Left lobe of liver (tissue), 2 donors: ENCODE measurements at regions not wholly inside any gene's neighbourhood (a gene's known extent, or its start where the extent isn't known, plus 50 kb on each side); places are given as distances from the start of the nearest gene placed in this dataset.
A peak's percentile ranks its signal among the peaks of the same experiment; 100 is the strongest.

ENCODE experiments used
- ATAC-seq: fragments of 200-7000 bp; cut with Tn5 transposase; one replicate; pipeline ENCODE4 v1.9.1; 2020; ENCODE audit warnings: mild to moderate bottlenecking, moderate library complexity
- DNase-seq: peaks from one replicate; pipeline ENCODE4 v3.0.0-alpha.2; 2020; ENCODE audit warnings: low spot score
- donor health status: DM: no; HTN: no; CAD: no; lungs with moderate emphysema.
- donor health status: DM: no; HTN: yes; CAD: no.

- ATAC-seq: no peak
- DNase-seq: no peak
Observed at GRCh38 chr14:39946807-39947206, 514.6 kb upstream of the FBXO33 start.

- ATAC-seq (no peak), DNase-seq (no peak)
Observed at GRCh38 chr14:39939023-39939422, 506.8 kb upstream of the FBXO33 start.

DNA sequence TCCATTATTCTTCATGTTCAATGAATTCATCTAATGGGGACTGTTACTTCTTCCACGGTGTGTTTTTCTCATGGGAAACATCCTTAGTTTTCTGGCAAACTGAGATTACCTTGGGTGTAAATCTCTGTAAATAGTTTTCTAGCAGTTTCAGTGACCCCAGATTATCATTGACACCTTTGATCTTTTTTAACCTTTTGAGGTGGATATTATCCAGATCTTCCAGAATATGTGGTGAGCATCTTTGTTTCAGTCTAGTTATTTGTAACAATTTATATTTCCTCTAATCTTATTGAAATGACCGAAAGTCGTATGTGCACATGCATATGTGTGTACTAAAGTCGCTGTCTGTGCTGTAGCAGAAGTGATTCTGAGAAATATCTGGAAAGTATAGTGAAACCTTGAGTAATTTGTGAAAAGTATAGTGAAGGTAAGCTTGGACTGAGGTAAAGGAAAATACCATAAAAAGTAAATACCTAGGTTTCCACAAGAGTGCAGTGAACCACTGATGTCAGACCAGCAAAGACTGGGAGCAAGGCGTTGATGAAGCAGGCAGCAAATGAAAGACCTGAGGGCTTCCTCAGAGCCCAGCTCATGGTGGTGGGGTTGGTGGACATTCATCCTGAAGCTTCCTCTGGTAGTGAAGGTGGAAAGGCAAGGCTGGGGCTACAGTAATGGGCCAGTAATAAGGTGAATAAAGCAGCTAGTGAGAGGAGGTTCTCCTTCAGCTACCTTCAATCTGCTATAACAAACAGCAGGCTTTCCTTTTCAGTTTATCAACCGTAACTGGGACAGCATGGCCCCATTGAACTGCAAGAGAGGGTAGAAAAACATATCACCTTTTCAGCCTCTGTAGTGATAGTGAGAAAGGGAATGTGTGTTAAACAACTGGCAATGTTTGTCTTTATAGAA is 480.2 kb upstream of the FBXO33 start:
- no peak for ATAC-seq
- no peak for DNase-seq

DNA sequence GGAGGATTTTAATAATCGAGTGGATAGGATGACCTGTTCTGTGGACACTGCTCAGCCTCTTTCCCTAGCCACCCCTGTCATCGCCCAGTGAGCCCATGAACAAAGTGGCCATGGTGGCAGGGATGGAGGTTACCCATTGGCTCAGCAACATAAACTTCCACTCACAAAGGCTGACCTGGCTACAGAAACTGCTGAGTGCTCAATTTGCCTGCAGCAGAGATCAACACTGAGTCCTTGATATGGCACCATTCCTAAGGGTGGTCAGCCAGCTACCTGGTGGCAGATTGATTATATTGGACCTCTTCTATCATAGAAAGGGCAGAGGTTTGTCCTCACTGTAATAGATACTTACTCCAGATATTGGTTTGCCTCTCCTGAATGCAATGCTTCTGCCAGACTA is 465.4 kb upstream of the FBXO33 start:
- ATAC-seq: no peak
- no peak for DNase-seq

- DNase-seq (no peak), ATAC-seq (no peak)
Observed at GRCh38 chr14:39890026-39890425, 457.8 kb upstream of the FBXO33 start.

- DNase-seq (no peak), ATAC-seq (no peak)
Observed at GRCh38 chr14:39884091-39884490, 451.9 kb upstream of the FBXO33 start.

GRCh38 chr14:39880965-39881364 is 448.7 kb upstream of the FBXO33 start:
- ATAC-seq (peak; percentile 46), DNase-seq (no peak)

GRCh38 chr14:39880106-39880695 is 448.0 kb upstream of the FBXO33 start:
- ATAC-seq (no peak), DNase-seq (no peak)

GRCh38 chr14:39877577-39878190 is 445.5 kb upstream of the FBXO33 start:
- no peak for DNase-seq
- no peak for ATAC-seq

- DNase-seq (no peak), ATAC-seq (no peak)
Observed at GRCh38 chr14:39876916-39877315, 444.7 kb upstream of the FBXO33 start.

DNA sequence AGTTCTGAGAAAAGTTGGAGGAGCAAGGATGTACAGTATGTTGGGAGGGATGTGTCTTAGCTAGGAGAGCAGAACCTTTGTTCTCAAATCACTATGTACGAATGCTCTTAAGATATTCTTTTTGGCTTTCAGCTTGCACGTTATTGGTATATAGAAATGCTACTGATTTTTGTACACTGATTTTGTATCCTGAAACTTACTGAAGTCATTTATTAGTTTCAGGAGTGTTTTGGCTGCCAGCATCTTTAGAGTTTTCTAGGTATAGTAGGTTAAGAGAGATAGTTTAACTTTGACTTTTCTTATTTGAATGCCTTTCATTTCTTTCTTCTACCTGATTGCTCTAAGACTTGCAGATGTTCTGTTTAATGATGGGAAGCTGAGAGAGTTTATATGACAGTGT is 442.8 kb upstream of the FBXO33 start:
- ATAC-seq: no peak
- DNase-seq: no peak

- DNase-seq (no peak), ATAC-seq (no peak)
Observed at GRCh38 chr14:39873791-39874190, 441.6 kb upstream of the FBXO33 start.

- no peak for DNase-seq
- ATAC-seq: no peak
Observed at GRCh38 chr14:39868949-39869348, 436.7 kb upstream of the FBXO33 start.

DNA sequence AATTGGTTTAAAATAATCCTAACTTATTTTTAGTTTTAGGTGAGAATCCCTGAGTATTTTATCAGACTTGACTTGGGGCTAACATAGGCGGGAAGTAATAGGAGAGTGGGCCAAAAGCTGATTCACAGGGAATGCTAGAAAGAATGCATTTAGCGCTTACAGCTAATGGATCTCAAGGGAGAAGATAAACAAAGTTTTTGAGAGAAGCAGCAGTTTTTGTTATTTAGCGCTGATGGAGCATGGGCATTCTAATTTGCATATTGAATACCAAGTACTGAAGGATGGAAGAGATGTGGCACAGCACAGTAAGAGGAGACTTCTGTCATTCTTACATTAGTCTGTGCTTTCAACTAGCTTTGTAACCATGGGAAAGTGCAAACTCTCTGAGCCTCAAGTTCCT is 436.0 kb upstream of the FBXO33 start:
- no peak for DNase-seq
- ATAC-seq: no peak

- ATAC-seq: no peak
- no peak for DNase-seq
Observed at GRCh38 chr14:39863441-39863840, 431.2 kb upstream of the FBXO33 start.

DNA sequence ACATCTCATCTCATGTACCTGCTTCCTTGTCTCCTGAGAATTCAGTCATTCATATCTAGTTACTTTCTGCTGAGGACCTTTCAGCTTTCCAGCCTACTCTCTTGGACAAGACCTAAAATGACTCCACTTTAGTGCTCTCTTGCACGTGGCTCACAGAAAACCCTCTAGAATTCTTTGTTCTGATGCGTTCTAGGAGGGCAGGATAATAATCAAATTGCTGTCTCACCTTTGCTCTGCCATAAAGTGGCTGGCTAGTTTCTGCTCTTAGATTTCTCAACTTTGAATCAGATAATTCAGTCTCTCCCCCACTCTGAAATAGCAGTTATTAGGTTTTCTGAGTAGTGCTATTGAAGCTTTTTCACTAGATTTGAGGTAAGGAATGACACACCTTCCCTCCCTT is 429.5 kb upstream of the FBXO33 start:
- ATAC-seq (no peak), DNase-seq (no peak)

DNA sequence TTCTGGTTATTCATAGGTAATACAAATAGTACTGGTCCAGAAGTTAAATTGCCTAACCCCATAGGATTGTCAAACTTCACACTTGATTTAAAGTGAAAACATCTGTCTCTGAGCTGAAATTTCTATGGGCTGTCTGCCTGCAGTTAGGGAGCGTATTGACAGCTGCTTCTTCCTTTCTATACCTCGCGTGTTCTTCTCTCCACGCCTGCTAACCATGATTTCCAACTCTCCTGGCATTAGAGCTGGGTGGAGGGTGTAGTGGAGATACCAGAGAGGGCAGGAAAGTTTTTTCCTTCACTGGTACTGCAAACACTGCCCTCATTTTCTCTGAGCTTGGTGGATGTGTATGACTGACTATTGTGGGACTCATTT is 429.0 kb upstream of the FBXO33 start:
- ATAC-seq: no peak

GRCh38 chr14:39860596-39861228 is 428.5 kb upstream of the FBXO33 start:
- no peak for DNase-seq
- ATAC-seq: no peak

More for the DNA sequence above, 429.0 kb upstream of the FBXO33 start:
- DNase-seq: no peak

GRCh38 chr14:39859314-39859713 is 427.1 kb upstream of the FBXO33 start:
- no peak for ATAC-seq
- no peak for DNase-seq

GRCh38 chr14:39857376-39858055 is 425.3 kb upstream of the FBXO33 start:
- no peak for DNase-seq
- no peak for ATAC-seq

DNA sequence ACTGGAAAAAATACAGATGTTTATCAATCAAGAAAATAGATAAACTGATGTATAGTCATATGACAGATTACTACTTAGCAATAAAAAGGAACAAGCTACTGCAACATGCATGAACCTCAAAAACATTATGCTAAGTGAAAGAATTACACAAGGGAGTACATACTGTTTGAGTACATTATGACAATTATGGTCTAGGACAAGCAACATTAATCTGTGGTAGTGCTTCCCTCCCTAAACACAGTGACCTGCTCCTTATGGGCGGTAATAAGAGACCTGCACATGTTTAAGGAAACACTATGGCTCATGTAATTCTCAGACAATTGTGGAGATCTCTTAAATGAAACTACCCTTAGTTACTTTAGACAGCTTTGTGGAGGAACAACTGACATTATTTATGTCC is 421.2 kb upstream of the FBXO33 start:
- ATAC-seq: no peak

More for the DNA sequence above, 421.2 kb upstream of the FBXO33 start:
- no peak for DNase-seq
